Activated CD8-positive, alpha-beta memory T cell treated with anti-CD3 and anti-CD28 coated beads for 1 hour (primary cell): ENCODE measurements at regions not wholly inside any gene's neighbourhood (a gene's known extent, or its start where the extent isn't known, plus 50 kb on each side); places are given as distances from the start of the nearest gene placed in this dataset.
"Not testable (repeated sequence)": the region's sequence is repeated elsewhere in the genome, so short reads cannot be mapped to it uniquely, and the experiment has no call there.

Experiments
- DNase-seq, 2 donors: peaks; one replicate each; pipeline ENCODE4 v3.0.0-alpha.2; 2020; ENCODE audit warnings: low read depth in 1 of 2; ENCODE audit errors: extremely low read depth in 1 of 2

GRCh38 chr7:67608806-67609205 lies 612.2 kb downstream of the TYW1 start:
- no peak for DNase-seq

DNA sequence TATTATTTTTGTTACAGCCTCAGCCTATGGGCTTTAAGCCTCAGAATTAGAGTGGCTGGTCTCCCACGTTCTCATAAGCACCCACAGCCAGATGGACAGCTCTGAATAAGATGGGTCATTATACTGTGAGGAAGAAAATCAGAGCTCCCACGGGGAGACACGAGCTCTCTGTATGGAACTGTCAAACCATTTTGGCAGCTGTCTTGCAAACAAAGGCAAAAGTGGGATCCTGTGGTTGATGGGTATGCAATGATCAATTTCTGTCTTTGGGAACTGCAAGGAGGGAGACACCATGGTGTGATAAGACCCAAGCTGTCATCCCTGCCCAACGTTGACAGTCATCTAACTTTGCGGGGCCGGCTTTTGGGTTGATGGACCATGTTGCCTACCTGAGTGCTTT lies 614.3 kb downstream of the TYW1 start:
- no peak for DNase-seq

DNA sequence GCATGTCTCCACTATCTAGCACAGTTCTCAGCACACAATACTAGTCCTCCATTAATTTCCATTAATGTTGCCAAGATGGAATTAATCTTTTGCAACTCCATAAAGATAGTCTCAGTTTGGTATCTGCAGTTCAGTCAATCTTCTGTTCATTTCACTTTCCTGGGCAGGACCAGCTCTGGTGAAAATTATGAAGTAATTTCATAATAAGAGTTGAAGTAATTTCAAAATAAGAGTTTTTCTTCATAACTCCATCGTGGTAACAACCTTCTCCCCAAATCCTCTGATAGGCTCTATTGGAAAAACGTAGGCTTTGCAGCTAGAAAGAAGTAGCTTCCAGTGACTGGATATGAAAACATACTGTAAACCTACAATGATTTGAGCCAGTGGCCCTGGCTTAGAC lies 618.2 kb downstream of the TYW1 start:
- no peak for DNase-seq

DNA sequence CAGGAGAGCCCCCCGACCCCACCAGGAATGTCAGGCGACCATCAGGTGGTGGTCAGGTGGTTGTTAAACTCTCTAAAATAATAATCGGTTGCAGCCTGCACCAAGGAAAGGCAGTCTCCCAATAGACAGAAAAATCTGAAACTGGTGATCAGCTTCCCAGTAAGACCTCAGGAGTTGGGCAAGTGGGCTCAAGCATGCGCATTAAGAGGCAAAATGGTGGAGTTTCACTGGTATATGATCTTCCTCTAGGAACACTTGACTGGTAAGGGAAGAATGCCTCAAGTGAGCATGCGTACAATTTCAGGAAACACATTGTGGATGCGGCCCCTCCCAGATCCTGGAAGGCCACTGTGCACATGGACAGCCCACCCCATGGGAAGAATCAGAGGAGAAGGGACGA lies 619.9 kb downstream of the TYW1 start:
- no peak for DNase-seq

- no peak for DNase-seq
Measured at GRCh38 chr7:67618556-67619162, 622.0 kb downstream of the TYW1 start.

GRCh38 chr7:67619175-67619574 lies 622.5 kb downstream of the TYW1 start:
- no peak for DNase-seq

DNA sequence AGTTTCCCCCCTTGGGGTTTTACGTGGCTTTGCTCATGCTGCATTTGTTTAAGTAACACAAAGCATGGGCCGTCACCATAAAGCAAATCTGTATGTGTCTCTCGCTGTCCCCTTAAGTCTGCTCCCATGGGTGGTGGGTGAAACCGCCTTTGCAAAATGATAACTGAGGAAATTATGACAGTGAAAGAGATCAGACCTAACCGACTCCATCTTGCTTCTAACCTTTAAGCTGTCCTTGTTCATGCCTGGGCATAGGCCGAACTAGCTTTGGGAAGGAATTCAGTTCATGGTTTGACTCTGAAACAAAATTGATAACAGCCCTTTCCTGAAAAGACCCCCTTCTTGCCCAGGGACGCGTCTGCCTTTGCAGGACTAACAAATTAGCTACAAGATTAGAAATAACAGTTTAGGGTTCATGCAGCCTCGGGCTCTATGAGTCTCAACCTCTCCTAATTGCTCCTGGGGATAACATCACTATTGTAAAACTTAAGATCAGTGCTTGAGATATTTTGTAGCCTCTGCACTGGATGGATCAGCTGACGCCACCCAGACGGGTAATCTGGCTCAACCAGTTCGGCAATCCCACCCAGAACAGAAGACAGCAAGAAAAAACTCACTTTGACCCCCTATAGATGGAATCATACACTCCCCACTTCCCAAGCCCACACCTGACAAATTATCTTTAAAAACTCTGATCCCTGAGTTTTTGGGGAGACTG lies 623.7 kb downstream of the TYW1 start:
- DNase-seq, result no peak

DNA sequence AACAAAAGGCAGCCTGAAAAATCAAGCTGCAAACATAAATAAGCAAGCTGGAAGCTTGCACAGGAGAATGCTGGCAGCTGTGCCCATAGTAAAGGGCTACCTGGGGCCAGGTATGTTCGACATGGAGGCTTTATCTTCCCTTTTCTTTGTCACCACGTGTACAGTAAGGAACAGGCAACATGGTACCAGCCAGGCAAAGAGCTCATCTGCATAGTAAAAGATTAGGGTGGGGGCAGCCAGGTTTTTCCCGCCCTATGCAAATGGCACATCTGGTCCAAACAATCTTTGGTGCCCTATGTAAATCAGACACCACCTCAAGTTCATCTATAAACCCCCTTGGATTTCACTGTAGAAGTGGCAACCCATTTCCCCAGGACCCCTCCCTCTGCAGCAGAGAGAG lies 625.1 kb downstream of the TYW1 start:
- DNase-seq, result no peak

GRCh38 chr7:67625257-67625737 lies 628.7 kb downstream of the TYW1 start:
- DNase-seq, result no peak

DNA sequence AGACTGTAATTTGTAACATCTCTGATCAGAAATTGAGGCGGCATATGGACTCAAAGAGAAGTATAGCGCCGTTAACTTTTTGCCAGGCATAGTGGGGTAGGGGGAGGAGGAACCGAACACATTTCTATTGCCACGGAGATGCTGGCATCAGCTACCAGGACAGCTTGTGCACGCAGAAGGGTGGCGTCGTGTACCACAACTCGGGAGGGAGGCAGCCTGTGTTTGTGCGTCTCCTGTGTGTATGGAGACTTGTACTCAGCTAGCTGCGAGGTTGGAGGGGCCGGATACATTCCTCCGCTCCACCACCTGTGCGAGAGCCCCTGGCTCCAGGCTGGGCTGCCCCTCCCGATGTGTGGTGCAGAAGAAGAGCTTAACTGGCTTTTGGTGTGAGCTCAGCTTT lies 634.8 kb downstream of the TYW1 start:
- DNase-seq, result no peak

DNA sequence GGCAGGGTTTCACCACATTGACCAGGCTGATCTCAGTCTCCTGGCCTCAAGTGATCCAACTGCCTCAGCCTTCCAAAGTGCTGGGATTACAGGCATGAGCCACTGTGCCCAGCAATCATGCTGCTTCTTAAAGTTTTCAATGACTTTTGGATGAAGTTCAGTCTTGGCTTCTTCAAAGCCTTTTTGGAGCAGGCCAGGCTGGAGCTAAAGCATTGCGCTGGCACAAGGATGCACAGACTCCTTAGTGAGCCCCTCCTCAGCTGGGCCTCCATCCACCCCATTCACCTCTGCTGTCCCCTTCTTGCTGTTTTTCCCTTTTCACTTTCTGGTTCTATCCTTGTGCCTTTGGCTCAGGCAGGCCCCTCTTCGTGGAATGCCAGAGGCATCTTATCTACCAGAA lies 638.6 kb downstream of the TYW1 start:
- no peak for DNase-seq

DNA sequence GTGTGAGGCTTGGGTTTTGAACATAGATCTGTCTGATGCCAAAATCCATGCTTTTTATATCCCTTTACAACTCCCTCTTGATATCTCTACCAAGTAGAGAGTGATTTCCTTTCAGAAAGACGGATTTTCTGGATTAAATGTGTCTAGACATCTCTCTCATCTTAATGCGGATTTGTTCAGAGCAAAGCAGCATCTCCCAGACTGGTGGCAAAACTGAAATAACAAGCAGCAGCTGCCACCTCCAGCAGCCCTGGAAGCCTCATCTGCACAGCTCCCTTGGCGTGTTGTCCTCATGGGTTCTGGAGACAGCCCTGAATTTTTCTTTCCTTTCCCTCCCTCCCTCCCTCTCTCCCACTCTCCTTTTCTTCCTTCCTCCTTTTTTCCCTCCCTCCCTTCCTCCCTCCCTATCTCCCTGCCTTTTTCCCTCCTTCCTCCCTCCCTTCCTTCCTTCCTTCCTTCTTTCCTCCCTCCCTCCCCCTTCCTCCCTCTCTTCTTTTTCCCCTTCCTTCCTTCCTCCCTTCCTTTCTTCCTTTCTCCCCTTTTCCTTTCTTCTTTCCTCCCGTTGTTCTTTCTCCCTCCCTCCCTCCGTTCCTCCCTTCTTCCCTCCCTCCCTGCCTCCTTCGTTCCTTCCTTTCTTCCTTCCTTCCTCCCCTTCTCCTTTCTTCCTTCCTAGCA lies 639.9 kb downstream of the TYW1 start:
- DNase-seq, result no peak

GRCh38 chr7:67637023-67637358 lies 640.4 kb downstream of the TYW1 start:
- DNase-seq, result no peak

DNA sequence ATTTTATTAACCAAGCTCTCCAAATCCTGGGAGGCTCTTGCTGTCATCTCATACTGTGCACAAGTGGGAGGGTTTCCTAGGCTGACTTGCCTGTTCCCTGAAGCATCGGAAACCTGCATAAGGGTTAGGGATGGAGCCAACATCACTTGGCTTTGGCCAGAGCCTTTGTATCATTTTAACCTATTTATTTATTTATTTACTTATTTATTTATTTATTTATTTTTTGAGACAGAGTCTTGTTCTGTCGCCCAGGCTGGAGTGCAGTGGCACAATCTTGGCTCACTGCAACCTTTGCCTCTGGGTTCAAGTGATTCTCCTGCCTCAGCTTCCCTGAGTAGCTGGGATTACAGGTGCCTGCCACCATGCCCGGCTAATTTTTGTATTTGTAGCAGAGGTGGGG lies 645.9 kb downstream of the TYW1 start:
- DNase-seq, result not testable (repeated sequence)

GRCh38 chr7:67644151-67644550 lies 647.5 kb downstream of the TYW1 start:
- DNase-seq, result no peak

GRCh38 chr7:67652937-67653336 lies 656.3 kb downstream of the TYW1 start:
- DNase-seq, result no peak

GRCh38 chr7:67653856-67654454 lies 657.3 kb downstream of the TYW1 start:
- DNase-seq, result no peak

DNA sequence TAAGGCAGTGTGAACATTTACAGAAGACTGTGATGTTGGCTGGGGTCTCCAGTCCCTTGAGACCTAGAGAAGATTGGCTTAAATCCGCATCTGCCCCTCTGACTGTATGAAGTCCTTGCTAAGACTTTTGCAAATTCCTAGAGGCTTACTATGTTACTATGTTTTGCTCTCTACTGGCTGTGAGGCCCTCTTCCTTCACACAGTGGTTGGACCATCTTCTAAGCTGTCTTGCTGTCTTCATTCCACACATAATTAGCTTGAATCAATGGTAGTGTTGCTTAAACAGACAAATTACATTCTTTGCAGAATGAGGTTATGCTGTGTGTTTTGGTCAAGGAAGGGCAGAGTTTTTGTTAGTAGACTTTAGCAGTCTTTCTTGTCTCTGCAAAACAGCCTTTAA lies 658.0 kb downstream of the TYW1 start:
- no peak for DNase-seq

DNA sequence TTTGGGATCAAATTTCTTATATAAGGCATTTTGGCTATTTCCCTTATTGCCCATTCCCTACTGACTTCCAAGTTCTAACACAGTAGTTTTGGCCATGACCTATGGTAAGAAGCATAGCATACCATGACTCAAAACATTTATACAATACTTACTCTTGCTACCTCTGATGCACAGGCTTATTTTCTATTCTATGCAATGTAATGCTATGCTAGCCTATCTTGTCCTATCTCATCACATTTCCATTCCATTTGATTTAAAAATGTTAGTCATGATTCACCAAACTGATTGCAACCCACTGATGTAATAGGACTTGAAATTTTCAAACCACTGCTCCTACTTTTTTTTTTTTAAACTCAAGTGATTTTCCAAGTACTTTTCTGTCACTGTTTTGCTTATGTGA lies 658.5 kb downstream of the TYW1 start:
- DNase-seq, result no peak

DNA sequence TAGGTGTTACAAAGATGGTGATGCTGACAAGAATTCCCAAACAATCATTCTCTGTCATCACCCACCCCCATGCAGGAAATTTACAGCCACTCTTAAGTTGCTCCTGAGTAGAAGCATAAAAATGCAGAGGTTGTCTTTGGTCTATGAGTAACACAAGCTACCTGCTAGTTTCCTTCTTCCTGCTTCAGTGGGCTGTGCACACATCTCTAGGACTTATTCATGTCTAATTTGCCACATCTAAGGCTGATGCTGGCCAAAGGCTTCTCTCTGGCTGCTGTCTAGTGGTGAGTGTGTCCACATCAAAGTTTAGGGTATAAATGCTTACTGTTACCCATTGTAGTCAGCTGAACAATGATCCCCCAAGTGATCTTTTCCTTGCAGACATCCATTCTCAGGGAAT lies 662.5 kb downstream of the TYW1 start:
- no peak for DNase-seq

DNA sequence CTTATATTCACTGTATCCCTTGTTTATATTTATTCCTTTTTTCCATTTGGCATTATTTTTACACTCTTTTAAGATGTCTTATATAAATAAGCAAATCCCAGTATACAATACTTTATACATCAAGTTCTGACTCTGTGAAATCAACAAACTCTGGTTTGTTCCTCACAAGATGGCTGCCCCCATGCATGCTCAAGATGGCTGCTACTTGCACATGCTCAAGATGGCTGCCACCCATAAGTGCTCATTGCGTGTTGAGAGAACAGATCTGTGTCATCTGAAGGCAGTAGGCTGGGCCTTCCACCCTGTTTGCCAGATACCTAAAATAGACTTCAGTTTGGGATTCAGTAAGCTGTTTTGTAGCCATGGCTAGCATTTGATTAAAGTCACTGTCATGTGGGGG lies 666.2 kb downstream of the TYW1 start:
- DNase-seq, result no peak

- no peak for DNase-seq
Measured at GRCh38 chr7:67663644-67664043, 667.0 kb downstream of the TYW1 start.
